ENCODE measurements at regions not wholly inside any gene's neighbourhood (a gene's known extent, or its start where the extent isn't known, plus 50 kb on each side); places are given as distances from the start of the nearest gene placed in this dataset.

DNA sequence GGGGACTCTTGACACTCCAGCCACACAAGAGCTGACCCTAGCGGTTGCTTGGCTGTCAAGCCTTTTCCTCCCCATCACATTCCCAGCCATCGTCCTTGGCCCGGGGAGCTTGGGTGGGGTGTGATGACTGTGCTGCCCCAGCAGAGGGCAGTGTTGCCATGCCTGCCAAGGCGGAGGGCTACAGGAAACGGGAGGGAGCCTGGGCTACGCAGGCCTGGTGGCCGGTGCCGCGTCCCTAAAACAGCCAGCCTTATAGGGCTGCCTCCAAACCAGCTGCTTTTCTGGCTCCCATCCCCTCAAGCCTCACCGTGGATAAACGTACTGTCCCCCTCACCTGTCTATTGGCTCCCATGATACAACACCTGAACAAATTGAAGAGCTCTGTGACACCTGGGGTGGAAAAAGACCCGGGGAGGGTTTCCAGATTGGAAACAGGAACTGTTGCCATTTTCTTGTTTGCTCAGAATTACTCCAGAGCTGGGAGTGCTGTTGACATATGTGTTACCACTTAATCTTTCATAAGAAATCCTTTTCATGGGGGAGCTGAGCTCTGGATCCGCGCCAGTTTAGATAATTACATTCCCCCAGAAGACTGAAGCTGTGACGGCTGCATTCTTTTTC lies 72.8 kb upstream of the ASTN2 start:
- peak in 1 of 2 donors; percentile 11 for DNase-seq (ENCODE audit: low read depth in 2 of 2)

DNA sequence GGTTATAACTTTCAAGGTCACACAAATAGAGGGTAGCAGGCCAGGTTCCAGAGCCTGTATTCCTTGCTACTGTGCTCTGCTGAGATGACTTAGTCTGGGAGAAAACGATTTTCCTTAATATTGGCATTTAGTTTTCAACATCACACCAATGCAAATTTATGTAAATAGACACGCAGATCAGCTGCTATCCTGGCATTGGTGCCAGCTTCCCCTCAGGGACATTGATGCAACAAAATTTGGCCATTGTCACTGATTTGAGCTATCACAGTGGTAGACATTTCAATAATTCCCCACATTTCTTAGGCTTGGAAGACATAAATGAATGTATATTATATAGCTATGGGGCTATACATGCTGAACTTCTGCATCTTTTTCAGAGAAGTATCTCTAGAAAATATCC lies 71.6 kb upstream of the ASTN2 start:
- DNase-seq (ENCODE audit: low read depth in 2 of 2), result no peak

DNA sequence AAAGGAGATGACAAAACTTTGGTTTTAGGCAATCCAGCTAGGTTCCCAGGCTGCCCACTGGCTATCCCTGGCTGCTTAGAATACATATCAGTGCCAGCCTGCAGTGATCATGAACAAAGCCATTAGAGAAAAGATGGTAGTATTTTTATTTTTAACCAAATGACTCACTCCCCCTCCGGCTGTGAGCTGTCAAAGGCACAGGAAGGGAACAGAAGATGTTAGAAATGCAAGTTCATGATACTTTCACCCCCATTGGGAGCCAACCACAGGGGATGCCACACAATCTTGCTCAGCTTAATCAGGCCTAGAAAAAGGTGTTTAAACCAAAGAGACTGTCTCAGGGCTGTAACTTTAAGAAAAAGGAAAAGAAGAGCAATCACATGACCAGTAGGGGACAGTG lies 70.3 kb upstream of the ASTN2 start:
- no peak for DNase-seq (ENCODE audit: low read depth in 2 of 2)

DNA sequence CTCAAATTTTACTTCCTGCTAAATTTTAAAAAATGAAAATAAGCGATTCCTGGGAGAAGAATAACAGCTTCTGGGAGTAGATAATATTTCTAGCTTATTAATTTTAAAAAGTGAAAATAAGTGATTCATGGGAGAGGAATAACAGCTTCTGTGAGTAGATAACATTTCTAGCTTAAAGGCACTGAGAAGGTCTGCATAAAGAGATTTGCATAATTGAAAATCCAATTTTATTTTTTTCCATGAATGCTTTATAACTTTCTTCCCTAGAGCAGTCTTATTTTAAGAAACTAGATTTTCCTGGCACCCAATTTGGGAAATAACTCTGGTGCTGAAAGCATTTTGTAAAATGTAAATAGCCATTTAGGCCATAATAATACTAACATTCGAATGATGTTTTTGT lies 65.9 kb upstream of the ASTN2 start:
- no peak for DNase-seq (ENCODE audit: low read depth in 2 of 2)

DNA sequence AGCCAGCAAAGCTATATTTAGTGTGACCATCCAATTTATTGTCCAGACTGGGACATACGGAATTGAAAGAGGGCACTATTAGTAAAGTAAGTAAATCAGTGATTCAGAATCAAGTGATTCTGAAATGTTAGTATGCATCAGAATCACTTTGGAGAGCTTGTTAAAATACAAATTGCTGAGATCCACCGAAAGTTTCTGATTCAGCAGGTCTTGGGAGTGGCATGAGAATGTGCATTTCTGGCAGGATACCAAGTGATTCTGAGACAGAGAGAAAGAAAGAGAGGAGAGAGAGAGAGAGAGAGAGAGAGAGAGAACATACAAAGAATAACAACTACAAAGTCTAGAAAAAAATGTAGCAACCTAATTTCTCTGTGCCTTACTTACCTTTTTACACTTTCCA lies 65.4 kb upstream of the ASTN2 start:
- no peak for DNase-seq (ENCODE audit: low read depth in 2 of 2)

DNA sequence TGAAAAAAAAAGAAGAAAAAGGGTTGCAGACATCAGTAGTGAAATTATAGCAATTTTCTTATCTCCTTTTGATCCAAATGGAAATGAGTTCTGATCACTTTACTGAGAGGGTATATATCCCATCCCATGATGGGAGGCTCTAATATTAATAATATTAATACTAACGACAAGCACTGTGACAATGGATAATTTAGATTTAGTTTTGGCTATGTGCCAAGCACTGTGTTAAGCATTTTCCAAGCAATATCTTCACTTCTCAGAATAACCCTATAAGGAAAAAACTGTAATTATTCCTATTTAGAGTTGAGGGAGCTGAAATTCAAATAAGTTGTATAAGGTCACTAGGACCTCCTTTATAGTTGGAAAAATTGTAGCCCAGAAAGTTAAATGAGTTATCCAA lies 58.4 kb upstream of the ASTN2 start:
- DNase-seq (ENCODE audit: low read depth in 2 of 2), result no peak

DNA sequence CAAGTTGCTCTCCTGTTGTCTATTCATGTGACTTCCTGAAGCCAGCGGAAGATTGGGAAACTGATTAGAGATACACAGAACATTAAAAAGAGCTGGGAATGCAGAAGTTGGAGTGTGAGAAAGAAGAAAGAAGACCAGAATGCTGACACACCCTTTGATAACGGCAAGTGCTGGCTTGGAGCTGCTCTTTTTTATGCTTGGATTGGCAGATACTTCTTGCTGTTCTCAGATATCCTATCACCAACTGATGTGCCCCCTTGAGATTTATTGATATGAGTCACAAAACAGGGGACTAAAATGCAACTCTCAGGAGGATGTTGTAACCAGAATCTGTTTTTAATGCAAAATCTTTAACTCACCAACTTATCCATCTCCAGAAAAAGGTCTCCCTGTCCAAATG lies 56.0 kb upstream of the ASTN2 start:
- DNase-seq (ENCODE audit: low read depth in 2 of 2), result no peak

DNA sequence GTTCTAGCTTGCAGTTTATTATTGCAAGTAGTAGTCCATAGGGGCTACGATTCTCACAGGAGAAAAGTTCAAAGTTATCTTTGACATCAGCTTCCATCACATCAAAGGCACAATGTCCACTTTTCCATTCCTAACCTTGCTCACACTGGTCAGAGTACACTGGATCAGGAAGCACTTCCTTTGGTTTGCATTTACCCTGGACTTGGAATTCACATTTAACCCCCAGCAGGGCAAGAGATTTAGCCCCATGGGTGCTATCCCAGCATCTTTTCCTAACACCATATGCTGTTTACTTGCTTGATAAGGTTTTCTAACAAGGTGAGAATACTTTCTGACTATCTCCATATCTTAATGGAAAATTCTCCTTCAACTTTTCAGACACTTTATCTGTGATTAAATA lies 55.6 kb upstream of the ASTN2 start:
- no peak for DNase-seq (ENCODE audit: low read depth in 2 of 2)

DNA sequence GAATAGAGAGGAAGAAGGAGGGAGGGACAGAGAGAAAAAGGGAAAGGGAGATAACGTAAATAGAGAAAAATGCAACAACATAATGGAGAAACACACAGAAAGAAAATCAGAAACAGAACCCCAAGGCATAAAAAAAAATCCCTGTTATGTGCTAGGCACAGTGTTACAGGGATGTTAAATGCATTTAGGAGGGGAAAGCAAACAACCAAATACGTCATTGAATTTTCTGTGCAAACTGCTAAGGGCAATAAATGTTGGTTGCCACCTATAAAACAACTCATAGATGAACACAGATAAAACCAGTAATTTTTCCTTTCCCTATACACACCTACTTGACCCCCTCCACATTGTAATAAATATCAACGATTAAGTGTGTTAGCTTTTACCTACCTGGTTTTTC lies 51.3 kb upstream of the ASTN2 start:
- no peak for DNase-seq (ENCODE audit: low read depth in 2 of 2)

DNA sequence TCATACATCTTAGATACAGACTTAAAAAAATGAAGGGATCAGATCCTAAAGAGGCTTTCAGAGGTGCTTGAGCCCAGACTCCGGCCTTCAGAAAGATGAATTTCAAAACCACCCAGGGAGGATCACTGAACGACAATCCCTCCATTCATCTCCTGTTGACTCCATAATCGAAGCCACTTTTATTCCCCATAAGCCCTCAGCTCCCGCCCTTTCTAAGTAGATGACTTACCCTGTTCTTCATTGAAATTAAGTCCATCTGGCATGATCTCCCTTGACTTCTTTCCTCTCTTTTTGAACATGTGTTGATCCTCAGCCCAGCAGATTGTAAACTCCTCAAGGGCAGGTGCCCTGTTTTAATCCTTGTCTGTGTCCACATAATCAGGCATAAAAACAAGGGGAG lies 50.8 kb upstream of the ASTN2 start:
- no peak for DNase-seq (ENCODE audit: low read depth in 2 of 2)

DNA sequence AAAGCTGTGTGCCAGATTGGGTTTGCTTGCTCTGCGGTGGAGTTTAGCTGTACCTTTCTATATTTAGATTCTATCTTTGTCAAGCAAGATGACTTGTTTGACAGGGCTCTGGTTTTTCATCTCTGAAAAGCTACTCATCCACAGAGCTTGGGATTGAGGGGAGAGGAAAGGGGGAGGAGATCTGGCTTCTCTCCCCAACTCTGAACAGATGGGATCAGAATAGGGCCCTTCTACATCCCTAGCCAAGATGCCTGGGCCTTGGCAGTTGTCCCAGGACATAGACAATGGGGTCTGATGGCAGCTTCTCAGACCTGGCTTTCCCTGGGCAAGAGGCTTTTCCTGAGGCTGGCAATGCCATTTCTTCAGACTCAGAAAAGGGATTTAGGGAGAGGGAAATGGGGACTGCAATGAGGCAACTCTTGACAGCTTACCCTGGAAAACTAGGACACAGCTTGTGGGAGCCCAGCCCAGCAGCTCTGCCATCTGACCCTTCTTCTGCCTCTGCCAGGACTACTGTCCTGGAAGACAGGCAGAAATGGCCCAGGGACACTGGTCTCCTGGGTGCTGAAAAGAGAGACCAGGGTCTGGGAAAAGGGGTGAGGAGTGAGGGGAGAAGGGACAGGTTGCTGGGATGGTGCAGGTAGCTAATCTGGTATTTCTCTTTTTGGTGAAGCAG lies 50.2 kb upstream of the ASTN2 start:
- no peak for DNase-seq (ENCODE audit: low read depth in 2 of 2)

Data from stimulated activated CD4-positive, alpha-beta T cell treated with anti-CD3 and anti-CD28 coated beads, Interleukin-1b, Interleukin-23, amount 100 ng/mL, for 4 hours (primary cell).